Fibroblast of lung (primary cell): ENCODE measurements at regions not wholly inside any gene's neighbourhood (a gene's known extent, or its start where the extent isn't known, plus 50 kb on each side); places are given as distances from the start of the nearest gene placed in this dataset.

Experiments
- EZH2 ChIP-seq: IDR thresholded peaks from 2 replicates; pipeline ENCODE4 v1.5.1; 2012; ENCODE audit warnings: low read length, control low read depth, mild to moderate bottlenecking; ENCODE audit errors: missing control alignments
- TF ChIP-seq, protein P1 (sequence below), 2 donors: IDR thresholded peaks in 1 of 2; conservative IDR thresholded peaks in 1 of 2; 1 replicate in 1 of 2; 2 replicates in 1 of 2; pipeline ENCODE4 v1.5.1; 2011 to 2012; ENCODE audit warnings: low read length in 2 of 2, control low read depth in 1 of 2, inconsistent platforms in 1 of 2, low read depth in 1 of 2, mild to moderate bottlenecking in 1 of 2

DNA sequence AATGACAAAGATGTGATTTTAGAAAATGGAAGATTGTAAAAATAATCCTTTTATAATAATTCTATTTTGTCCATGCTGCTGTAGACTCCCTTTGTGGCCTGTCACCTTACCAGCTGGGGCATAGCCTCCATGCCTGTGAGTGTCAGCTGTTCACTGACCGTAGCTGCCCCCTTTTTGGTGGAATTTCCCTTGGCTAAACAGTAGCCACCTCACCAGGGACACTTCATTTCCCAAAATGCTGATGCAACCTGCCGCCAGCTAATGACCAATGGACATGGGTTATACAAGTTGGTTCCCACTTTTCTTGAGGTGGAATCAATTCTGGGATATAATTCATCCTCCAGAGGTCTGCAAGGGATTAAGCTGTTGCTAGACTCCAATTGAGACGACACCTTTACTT is 368.4 kb downstream of the PRDM5 start:
- TF ChIP-seq, protein P1, sequence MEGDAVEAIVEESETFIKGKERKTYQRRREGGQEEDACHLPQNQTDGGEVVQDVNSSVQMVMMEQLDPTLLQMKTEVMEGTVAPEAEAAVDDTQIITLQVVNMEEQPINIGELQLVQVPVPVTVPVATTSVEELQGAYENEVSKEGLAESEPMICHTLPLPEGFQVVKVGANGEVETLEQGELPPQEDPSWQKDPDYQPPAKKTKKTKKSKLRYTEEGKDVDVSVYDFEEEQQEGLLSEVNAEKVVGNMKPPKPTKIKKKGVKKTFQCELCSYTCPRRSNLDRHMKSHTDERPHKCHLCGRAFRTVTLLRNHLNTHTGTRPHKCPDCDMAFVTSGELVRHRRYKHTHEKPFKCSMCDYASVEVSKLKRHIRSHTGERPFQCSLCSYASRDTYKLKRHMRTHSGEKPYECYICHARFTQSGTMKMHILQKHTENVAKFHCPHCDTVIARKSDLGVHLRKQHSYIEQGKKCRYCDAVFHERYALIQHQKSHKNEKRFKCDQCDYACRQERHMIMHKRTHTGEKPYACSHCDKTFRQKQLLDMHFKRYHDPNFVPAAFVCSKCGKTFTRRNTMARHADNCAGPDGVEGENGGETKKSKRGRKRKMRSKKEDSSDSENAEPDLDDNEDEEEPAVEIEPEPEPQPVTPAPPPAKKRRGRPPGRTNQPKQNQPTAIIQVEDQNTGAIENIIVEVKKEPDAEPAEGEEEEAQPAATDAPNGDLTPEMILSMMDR (conservative IDR thresholded peaks at IDR 0.05 in 1 of 2, IDR thresholded peaks at IDR 0.05 in 1 of 2; ENCODE audit: low read depth in 1 of 2, low read length in 2 of 2): no peak
- TF ChIP-seq EZH2: no peak
